ENCODE measurements at regions not wholly inside any gene's neighbourhood (a gene's known extent, or its start where the extent isn't known, plus 50 kb on each side); places are given as distances from the start of the nearest gene placed in this dataset.
"Not testable (repeated sequence)": the region's sequence is repeated elsewhere in the genome, so short reads cannot be mapped to it uniquely, and the experiment has no call there.

- H3K27ac ChIP-seq; H3K4me3 ChIP-seq; H3K36me3 ChIP-seq; intact Hi-C loops (cut with DNase I; ENCODE audit: low total_unique reads); H3K4me1 ChIP-seq; DNase-seq; H3K27me3 ChIP-seq; H3K9me3 ChIP-seq: not testable (repeated sequence)
Observed at GRCh38 chr4:3961091-3961672, 195.0 kb downstream of the ADRA2C start.

- H3K27me3 ChIP-seq; DNase-seq; H3K4me1 ChIP-seq; H3K36me3 ChIP-seq; H3K4me3 ChIP-seq; H3K27ac ChIP-seq; H3K9me3 ChIP-seq; intact Hi-C loops (cut with DNase I; ENCODE audit: low total_unique reads): not testable (repeated sequence)
Observed at GRCh38 chr4:3964572-3965278, 198.5 kb downstream of the ADRA2C start.

GRCh38 chr4:3967204-3967603, 201.0 kb downstream of the ADRA2C start:
- H3K4me3 ChIP-seq; H3K27ac ChIP-seq; H3K36me3 ChIP-seq; intact Hi-C loops (cut with DNase I; ENCODE audit: low total_unique reads); DNase-seq; H3K9me3 ChIP-seq; H3K27me3 ChIP-seq; H3K4me1 ChIP-seq: not testable (repeated sequence)

GRCh38 chr4:3972626-3973025, 206.4 kb downstream of the ADRA2C start:
- H3K36me3 ChIP-seq; H3K27me3 ChIP-seq; H3K4me1 ChIP-seq; DNase-seq; intact Hi-C loops (cut with DNase I; ENCODE audit: low total_unique reads); H3K27ac ChIP-seq; H3K4me3 ChIP-seq; H3K9me3 ChIP-seq: not testable (repeated sequence)

GRCh38 chr4:3973581-3974200, 207.5 kb downstream of the ADRA2C start:
- H3K4me3 ChIP-seq; DNase-seq; H3K4me1 ChIP-seq; H3K36me3 ChIP-seq; H3K9me3 ChIP-seq; H3K27me3 ChIP-seq; H3K27ac ChIP-seq; intact Hi-C loops (cut with DNase I; ENCODE audit: low total_unique reads): not testable (repeated sequence)

GRCh38 chr4:3983518-3984125, 217.4 kb downstream of the ADRA2C start:
- H3K9me3 ChIP-seq; H3K27me3 ChIP-seq; H3K4me1 ChIP-seq; H3K4me3 ChIP-seq; H3K36me3 ChIP-seq; intact Hi-C loops (cut with DNase I; ENCODE audit: low total_unique reads); H3K27ac ChIP-seq: not testable (repeated sequence)
- DNase-seq, result peak in 1 of 2 donors; percentile 24

- H3K36me3 ChIP-seq; H3K27me3 ChIP-seq; DNase-seq; H3K9me3 ChIP-seq; H3K4me3 ChIP-seq; H3K27ac ChIP-seq; H3K4me1 ChIP-seq; intact Hi-C loops (cut with DNase I; ENCODE audit: low total_unique reads): not testable (repeated sequence)
- TF ChIP-seq CTCF (IDR thresholded peaks at IDR 0.05), result peak; percentile 35 to 42
Observed at GRCh38 chr4:3984796-3985195, 218.6 kb downstream of the ADRA2C start.

GRCh38 chr4:3986412-3986811, 220.2 kb downstream of the ADRA2C start:
- intact Hi-C loops (cut with DNase I; ENCODE audit: low total_unique reads); H3K27me3 ChIP-seq; H3K4me1 ChIP-seq; DNase-seq; H3K9me3 ChIP-seq; H3K4me3 ChIP-seq; H3K36me3 ChIP-seq; H3K27ac ChIP-seq: not testable (repeated sequence)

- H3K9me3 ChIP-seq; DNase-seq; H3K27ac ChIP-seq; H3K36me3 ChIP-seq; H3K4me1 ChIP-seq; H3K27me3 ChIP-seq; intact Hi-C loops (cut with DNase I; ENCODE audit: low total_unique reads); H3K4me3 ChIP-seq: not testable (repeated sequence)
Observed at GRCh38 chr4:3997386-3997785, 229.3 kb downstream of the OTOP1 start.

- H3K4me1 ChIP-seq; DNase-seq; H3K27ac ChIP-seq; H3K36me3 ChIP-seq; H3K9me3 ChIP-seq; intact Hi-C loops (cut with DNase I; ENCODE audit: low total_unique reads); H3K27me3 ChIP-seq; H3K4me3 ChIP-seq: not testable (repeated sequence)
Observed at GRCh38 chr4:4004036-4004435, 222.7 kb downstream of the OTOP1 start.

GRCh38 chr4:4004702-4005101, 222.0 kb downstream of the OTOP1 start:
- H3K36me3 ChIP-seq; H3K9me3 ChIP-seq; DNase-seq; H3K4me1 ChIP-seq; H3K4me3 ChIP-seq; H3K27me3 ChIP-seq; intact Hi-C loops (cut with DNase I; ENCODE audit: low total_unique reads); H3K27ac ChIP-seq: not testable (repeated sequence)

GRCh38 chr4:4006356-4006755, 220.4 kb downstream of the OTOP1 start:
- H3K36me3 ChIP-seq; H3K27me3 ChIP-seq; H3K27ac ChIP-seq; DNase-seq; intact Hi-C loops (cut with DNase I; ENCODE audit: low total_unique reads); H3K4me1 ChIP-seq; H3K4me3 ChIP-seq; H3K9me3 ChIP-seq: not testable (repeated sequence)

- H3K27me3 ChIP-seq; H3K4me3 ChIP-seq; intact Hi-C loops (cut with DNase I; ENCODE audit: low total_unique reads); H3K36me3 ChIP-seq; H3K27ac ChIP-seq; DNase-seq; H3K9me3 ChIP-seq; H3K4me1 ChIP-seq: not testable (repeated sequence)
Observed at GRCh38 chr4:4019071-4019470, 207.7 kb downstream of the OTOP1 start.

Data from tibial artery (tissue), 4 donors.